HuH-7.5 (cell line): ENCODE measurements at regions not wholly inside any gene's neighbourhood (a gene's known extent, or its start where the extent isn't known, plus 50 kb on each side); places are given as distances from the start of the nearest gene placed in this dataset.

Experiments
- DNase-seq: peaks from one replicate; pipeline ENCODE4 v3.0.0; 2011; ENCODE audit warnings: low spot score

DNA sequence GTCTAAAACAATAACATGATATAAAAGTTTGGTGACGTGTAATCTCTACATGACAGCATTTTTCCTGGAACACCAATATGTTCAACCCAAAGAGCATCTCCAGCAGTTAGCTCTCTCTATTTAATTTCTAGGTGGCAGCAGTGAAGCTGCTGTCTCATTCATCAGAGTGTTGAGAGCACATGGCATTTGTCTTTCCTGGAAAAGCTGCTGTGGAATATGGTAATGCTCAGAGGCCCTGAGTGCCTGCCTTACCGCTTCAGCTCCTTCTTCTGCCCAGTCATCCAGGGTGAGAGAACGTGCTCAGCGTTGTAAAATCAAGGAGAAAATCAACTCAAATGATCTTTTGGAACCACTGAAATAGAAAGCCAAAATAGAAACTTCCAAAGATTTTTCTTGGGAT, 640.7 kb downstream of the ADGRL2 start:
- no peak for DNase-seq

DNA sequence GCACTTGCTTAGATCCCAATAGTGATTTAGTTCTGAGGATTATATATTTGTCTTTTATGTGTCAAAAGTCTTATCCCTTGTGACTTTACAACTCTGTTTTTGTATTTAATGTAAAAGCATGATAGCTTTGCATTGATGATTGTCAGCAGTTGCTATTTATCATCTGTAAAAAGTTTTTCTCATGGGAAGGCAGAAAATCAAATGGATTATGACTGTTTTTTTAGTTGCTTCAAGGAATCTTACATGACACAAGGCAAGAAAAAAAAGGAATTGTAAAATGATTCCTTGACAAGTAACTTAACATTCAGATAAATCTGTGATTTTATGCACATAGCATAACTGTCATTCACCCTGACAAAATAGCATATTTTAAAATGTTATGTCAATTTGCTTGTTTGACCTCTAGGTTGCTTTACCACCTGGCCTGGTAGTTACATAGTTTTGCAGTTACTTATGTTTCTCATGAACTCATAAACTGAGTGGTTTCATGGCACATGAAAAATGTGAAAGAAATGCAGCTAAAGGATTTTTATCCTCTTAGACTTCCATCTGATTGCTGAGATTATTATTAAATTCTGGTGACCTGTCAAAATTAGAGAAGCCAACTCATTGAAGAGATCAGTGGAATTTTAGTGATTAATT, 622.6 kb downstream of the ADGRL2 start:
- no peak for DNase-seq

DNA sequence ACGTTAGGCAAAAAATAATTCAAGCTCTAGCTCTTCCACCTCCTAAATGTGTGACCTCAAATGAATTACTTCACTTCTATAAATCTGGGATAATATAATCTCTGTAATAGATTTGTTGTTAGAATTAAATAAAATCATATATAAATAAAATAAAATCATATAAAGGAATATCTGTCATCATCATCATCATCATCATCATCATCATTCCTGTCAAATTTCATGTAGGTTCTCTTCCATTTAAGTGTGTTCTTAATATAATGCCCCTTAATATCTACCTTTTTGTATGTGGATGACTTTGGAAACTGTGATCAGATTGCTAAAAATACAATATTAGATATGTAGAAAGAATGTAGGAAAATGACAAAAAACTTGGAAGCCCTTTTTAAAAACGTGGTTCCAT, 621.0 kb downstream of the ADGRL2 start:
- no peak for DNase-seq

DNA sequence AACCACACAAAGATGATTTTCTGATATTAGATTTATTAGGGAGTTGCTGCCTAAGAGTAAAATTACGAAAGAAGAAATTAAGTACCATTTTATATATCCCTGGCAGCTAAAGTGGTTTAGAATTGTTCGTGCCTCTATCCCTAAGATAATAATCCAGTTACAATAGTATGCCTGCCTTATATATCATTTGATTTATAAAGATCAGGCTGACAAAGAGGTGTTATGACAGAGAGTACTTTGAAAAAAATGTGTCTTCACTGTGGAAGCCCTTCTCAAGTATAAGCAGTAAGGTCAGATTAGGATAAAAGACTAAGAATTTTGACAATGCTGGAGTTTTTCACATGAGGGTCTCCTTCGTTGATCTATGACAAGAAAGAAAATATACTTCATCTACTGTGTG, 619.9 kb downstream of the ADGRL2 start:
- DNase-seq: no peak

DNA sequence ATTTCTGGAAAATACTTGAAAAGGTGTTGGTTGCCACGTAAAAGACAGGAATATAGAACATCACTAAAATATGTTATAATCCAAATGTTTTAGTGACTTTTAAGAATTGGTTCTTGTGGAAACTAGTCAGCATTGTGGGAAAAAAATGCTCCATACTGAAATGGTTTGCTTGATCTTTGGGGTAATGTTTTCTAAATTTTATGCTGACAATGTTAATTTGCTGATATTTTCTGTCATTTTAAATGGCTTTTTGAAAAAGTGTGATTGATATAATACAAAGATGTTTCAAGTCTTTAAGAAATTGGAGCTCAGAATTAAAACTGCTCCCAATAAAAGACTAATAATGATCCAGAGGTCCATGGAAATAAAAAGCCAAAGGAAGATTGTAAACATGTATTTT, 610.9 kb downstream of the ADGRL2 start:
- no peak for DNase-seq

DNA sequence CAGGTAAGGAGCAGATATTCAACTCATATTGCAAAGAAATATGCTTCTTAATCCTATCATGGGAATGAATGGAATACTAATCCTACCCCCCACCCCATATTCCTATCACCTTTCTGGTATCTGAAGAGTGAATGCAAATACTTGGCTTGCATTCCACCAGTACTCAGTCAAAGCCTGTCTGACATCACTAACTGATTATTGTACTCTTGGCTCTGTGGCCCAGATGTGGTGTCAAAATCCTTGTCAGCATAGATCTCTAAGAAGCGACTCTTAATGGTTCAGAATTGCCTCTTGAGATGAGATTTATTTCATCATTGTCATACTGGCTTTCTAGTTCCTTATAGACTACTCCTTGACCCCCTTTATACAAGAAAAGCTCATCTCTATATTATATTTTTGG, 604.6 kb downstream of the ADGRL2 start:
- no peak for DNase-seq

DNA sequence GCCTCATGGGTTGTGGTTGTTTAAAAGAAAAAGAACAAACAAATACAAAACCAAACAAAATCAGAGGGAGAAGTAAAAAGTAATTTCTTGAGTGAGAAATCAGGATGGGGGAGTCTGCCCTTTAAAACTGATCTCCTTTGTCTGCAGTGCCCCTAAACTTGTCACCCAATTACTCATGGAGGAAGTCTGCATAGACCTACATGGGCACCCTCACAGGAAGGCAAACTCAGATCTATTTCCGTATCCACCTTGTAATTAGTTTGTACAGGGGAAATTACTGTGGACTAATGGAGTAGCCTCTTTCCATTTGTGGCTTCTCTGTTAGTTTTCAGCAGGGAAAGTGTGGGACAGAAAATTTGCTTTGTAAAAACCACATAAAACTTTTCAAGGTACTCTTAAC, 600.4 kb downstream of the ADGRL2 start:
- DNase-seq: no peak

DNA sequence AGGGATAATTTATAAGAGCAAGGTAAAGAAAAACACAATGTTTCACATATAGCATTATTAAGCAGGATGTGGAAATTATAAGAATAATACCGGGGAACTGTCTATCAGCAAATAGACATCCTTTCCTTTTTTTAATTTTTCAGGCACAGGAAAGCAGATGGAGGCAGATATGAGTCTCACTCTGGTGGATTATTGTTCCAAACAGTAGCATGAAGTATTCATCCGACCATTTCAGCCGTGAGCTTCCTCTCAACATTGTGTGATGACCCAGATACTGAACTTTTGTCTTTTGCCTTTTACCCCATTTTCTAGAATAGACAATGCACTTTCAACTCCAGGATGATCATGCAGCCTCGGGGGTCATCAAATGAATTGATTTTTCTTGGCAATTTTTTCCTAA, 599.8 kb downstream of the ADGRL2 start:
- DNase-seq: no peak

DNA sequence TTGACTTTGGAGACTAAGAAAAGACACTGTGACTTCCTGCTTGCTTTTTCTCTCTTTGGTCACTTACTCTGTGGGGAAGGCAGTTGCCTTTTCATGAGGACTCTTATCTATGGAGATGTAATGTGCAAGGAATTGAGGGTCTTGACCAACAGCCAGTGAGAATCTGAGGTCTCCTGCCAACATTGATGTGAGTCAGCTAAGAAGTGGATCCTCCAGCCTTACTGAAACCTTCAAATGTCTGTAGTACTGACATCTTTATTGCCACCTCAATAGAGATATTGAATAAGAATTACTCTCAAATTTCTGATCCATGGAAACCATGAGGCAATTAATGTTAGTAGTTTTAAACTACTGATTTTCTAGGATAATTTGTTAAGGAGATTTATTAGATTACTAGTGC, 598.4 kb downstream of the ADGRL2 start:
- no peak for DNase-seq

DNA sequence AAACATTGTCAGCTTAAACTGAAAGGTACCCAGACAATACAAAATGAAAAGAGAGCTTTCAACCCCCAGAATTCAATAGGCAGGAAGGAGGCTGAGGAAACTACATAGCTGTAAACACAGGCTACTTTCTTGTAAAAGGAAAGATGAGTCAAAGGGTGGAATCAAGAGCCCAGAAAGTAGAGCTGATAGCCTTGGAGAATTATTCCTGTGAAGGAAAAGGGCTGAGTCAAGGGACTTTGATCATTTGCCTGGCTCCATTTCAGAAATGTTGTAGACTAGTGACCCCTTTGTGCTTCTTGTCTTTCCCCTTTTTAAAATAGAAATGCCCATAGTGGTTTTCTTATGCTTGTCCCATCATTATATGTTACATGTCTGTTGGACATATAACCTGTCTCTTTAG, 597.6 kb downstream of the ADGRL2 start:
- no peak for DNase-seq

DNA sequence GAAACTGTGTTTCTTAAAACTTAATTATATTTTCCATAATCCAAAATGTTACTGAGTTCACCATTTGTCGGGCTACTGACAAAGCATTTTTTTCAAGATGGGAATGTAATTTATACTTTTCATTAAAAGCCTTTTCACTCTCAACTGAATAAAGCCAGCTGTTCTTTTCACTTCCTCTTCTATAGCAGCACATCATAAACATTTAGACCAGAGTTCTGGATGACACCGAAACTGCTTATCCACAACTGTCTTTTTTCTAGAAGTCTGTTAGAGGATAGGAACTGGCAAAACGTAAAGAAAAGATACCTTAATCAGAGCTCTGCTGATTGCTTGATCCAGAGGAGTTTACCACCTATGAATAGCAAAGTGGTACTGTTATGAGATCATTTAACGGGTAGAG, 594.7 kb downstream of the ADGRL2 start:
- no peak for DNase-seq

DNA sequence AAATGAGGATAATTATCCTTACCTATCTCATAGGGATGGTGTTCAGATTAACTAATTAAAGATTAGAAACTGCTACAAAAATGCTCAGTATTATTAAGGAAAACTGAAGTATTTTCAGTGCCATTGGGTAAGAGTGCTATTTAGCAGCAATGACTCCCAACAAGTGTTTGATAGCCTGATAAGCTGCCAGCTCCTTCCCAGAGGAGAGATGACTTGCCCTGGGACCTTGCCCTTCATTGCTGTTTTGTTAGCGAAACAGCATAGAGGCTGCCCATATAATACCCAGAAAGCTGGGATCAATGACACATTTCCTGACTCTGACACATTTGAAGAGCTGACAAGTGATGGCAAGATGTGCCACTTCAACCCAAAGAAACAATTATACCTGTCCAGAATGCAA, 592.2 kb downstream of the ADGRL2 start:
- DNase-seq: no peak

DNA sequence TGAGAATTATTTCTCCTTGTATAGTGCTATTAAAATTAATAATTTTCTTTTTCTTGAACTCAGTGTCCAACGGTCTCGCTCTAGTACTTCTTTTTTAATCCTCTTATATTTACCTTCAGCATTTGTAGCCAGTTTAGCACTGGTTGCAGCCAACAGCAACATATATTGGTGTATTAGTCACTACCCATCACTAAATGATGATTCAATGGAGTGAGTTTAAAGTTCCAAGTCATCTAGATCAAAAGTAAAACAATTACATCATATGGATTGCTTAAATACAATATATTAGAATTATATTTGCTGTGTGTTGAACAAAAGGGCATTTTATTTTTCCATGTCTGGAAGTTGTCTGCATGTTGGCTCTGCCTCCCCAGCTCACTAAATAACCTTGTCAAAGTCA, 591.8 kb downstream of the ADGRL2 start:
- no peak for DNase-seq

DNA sequence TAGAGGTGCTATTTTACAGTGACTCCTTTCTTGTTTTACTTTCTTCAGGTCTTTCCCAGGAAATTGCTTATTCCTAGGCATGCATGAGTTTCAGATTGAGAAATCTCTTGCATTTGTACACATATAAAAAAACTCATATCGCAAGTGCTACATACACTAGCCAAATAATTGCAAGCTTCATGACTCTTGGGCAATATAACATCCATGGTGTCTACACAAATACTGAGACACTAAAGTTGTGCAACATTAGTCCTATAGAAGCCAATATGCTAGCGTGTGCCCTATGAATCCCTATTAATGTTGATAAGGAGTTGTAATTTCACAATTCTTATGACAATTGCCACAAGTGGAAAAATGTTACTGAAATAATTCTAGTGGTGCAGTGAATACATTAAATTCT, 591.0 kb downstream of the ADGRL2 start:
- no peak for DNase-seq

DNA sequence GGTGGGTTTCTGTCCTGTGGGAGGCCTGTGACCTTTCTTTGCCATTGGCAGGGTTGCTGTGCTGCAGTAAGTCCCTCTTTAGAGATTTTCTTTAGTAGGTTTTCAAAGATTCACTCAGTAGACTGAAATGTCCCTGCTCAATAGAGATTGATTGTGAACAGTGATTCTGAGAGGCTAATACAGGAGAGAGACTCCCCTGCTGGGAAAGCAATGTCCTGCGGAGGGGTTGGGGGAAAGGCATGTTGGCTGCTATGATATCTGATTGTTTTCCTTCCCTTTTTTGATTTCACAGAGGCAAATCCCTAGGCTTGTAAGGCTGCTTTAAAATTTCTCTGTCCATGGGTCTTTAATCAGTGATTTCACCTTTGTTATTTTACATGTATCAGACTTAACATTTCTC, 589.9 kb downstream of the ADGRL2 start:
- DNase-seq: no peak

DNA sequence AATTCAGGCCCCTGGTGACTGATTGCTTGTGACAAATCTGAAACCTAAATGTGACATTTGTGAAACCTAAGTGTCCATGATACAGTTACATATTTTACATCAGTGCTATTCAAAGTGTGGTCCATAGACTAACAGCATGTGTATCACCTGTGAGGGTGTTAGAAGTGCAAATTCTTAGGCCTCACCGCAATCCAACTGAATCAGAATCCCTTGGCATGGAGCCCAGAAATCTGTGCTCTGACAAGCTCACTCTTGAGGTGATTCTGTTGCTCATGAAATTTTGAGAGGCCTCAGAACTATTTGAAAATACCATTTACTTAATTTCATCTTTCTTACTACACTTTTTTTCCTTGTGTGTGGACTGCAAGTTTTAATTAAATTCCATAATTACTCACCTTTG, 587.9 kb downstream of the ADGRL2 start:
- DNase-seq: no peak

DNA sequence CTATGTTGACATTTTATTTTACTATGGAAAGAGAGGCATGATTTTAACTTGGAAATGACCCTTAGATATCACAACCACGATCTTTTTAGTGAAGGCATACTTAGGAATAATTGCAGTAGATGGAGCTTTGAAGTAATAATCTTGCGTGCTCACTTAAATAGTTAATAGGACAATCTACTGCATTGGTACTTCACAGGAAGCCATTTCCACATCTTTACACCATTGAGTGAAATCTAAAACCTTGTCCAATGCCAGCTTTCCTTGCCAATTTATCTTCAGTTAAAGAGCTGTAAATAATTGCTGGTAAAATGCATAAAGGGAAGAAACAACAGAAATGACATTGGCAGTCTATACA, 586.3 kb downstream of the ADGRL2 start:
- DNase-seq: no peak

DNA sequence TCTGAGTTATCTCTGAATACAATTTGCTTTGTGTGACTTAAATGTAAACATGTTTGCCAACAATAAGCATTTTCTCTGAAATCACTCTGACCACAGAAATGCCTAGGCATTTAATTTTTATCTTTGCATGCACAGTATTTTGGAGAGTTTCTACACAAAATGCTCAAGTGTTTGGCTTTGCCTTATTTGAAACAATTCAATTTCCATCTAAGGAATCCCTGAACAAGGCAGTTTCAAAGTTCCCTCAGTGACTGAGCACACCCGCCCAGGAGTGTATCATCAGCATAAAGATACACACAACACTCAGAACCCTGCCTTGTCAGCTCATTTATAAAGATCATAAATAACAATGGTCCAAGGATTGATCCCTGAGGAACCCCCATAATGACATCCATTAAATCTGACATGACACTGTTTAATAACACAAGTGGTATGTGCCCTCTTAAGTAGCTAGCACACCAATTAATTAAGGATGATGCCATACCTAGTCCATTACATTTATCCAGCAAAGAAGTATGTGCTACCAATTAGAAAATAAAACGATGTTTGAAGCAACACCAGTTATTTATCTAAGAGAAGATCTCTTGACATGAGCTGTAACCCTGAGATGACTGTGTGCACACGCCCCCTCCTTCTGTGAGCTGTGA, 585.8 kb downstream of the ADGRL2 start:
- no peak for DNase-seq

DNA sequence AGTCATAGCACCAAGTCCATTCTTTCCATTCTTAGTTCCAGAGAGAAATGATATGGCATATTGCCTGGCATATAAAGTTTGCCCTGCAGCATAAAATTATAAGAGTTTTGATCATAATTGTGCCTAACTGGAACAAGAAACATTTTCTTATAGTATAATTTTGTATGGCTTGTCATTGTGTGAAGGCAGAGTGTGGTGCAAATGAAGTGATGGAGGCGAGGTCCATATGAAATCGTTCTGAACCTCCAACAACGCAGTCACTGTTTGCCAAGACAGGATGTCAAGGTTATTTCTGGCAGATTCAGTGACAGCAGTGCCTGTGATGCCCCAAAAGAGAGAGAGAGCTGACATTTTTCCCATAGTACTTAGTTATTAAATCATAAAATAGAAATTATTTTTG, 584.0 kb downstream of the ADGRL2 start:
- DNase-seq: no peak

DNA sequence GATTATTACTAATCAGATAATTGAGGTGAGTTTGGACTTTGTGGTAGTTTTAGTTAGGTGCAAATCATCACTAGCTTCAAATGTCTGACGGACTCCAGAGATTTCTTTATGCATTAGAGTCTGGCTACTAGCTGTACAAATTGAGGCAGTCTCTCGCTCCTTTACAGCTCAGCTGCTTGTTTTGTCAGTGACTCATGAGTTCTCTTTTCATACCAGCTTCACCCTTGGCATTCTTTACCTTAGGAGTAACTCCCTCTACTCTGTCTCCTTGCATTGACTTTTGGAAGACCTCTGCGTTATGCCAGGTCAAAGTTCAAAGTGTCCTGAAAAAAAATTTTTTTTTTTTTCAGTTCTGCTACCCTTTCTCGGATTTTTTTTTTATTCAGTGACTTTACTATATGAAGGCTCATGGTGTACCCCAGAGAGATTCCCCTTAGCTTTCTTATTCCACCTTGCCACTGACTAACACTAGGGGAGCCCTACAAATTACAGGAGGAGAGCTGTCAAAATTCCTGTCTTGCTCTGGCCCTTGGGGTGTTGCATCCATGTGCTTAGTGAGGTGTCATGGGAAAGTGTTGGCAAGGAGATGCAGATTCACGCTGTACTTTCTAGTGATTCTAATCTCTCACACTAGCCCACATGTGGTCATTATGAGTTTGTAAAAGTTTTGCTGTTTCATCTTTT, 576.6 kb downstream of the ADGRL2 start:
- no peak for DNase-seq

DNA sequence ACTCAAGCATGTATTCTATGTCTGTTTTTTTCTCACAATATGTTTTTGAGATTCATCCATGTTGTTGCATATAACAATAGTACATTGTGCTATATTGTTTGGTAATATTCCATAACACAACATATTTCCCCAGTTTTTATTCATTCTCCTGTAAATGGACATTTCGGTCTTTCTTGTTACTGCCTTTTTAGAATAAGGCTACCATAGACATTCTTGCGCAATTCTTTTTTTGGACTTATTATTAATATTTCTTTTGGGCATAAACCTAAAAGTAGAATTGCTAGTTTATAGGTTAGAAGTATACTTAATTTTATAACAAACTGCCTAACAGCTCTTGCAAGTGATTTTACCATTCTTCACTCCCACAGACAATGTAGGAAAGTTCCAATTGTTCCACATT, 573.0 kb downstream of the ADGRL2 start:
- no peak for DNase-seq

DNA sequence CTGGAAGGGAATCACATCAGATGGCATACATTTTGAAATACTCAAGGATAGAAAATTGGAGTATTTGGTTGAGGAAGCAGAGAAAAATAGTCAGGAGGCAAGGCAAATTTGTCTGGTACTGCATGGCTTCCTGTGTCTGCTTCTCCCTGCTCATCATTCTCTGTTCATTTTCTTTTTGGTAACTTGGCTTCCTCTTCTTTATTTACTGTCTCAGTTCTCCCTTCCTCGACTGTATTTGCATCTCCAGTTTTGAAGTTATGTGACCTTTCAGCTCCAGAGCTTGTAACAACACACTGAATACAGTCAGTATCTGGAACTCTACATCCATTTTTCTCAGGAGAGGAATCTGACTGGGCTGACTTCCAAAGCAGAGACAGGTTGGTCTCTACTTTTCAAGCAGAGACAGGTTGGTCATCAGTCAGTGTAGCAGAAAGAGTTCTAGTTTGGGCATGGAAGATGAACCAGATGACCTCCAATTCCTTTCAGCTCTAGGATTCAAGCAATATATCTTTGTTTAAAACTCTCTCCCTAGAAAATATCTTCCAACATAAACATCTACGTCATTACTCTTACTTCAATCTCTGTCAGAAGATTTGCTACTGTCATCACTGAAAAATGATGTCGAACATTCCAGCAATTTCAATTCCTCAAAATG, 571.2 kb downstream of the ADGRL2 start:
- DNase-seq: no peak

DNA sequence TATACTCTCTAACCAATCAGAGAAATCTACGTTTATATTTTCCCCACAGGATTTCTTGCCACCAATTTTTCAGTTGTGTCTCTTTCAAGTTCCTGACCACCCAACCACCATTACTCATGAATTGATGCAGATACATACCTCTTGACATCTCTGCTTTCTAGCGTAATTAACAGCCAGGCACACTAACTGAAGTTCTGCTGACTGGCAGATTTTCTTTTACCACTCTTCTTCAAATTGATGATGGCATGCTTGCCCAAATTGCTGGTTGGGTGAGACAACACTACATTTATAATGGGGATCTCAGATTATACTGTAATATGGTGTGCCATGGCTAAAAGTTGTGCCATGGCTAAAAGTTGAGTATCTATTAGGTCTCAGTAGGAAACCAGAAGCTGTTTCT, 566.7 kb downstream of the ADGRL2 start:
- no peak for DNase-seq
